MCF 10A (cell line): ENCODE measurements at regions not wholly inside any gene's neighbourhood (a gene's known extent, or its start where the extent isn't known, plus 50 kb on each side); places are given as distances from the start of the nearest gene placed in this dataset.

Source experiments
- BruUV-seq: library from RNA; stranded (reverse); fragments of 400-500 nt; replicated peaks from 2 replicates; lab custom pipeline; 2021; lab: Mats Ljungman, UMichigan
- CTCF ChIA-PET: fragments of 300-600 bp; sonication (Branson Sonifier 250); formaldehyde crosslinking; extraction: SDS; loops from one replicate; lab custom pipeline; 2021; ENCODE audit warnings: antibody characterized with exemption, inconsistent platforms; lab: Yijun Ruan, JAX
- POLR2A ChIA-PET: fragments of 300-600, 350-650 bp; sonication (Branson Sonifier 250); formaldehyde crosslinking; extraction: SDS; loops from one replicate; lab custom pipeline; 2020; ENCODE audit warnings: antibody characterized with exemption, inconsistent platforms; lab: Yijun Ruan, JAX
- DNase-seq: peaks from one replicate; pipeline ENCODE4 v3.0.0-alpha.2; 2018; ENCODE audit not compliant: unreplicated experiment
- H3K27ac Mint-ChIP-seq: one replicate; pipeline ENCODE4 v1.8.0; 2022; ENCODE audit warnings: mild to moderate bottlenecking, low read depth, mixed read lengths; ENCODE audit not compliant: unreplicated experiment
- H3K27me3 Mint-ChIP-seq: one replicate; pipeline ENCODE4 v1.8.0; 2022; ENCODE audit warnings: mixed read lengths; ENCODE audit not compliant: insufficient read depth, unreplicated experiment
- H3K36me3 Mint-ChIP-seq: one replicate; pipeline ENCODE4 v1.8.0; 2022; ENCODE audit warnings: mild to moderate bottlenecking, moderate library complexity, mixed read lengths; ENCODE audit not compliant: insufficient read depth, unreplicated experiment
- H3K4me1 Mint-ChIP-seq: one replicate; pipeline ENCODE4 v1.8.0; 2022; ENCODE audit warnings: mixed read lengths; ENCODE audit not compliant: insufficient read depth, unreplicated experiment
- H3K4me3 Mint-ChIP-seq: one replicate; pipeline ENCODE4 v1.8.0; 2022; ENCODE audit warnings: mild to moderate bottlenecking, moderate library complexity, mixed read lengths; ENCODE audit not compliant: unreplicated experiment
- H3K9me3 Mint-ChIP-seq: one replicate; pipeline ENCODE4 v1.8.0; 2022; ENCODE audit warnings: mixed read lengths; ENCODE audit not compliant: unreplicated experiment
- intact Hi-C: fragments of 100-400 bp; cut with micrococcal nuclease; formaldehyde crosslinking; loops from 2 replicates; pipeline ENCODE4 v1.14.1; 2022
- TF ChIP-seq, protein P1 (sequence below): fragments of 200-600 bp; IDR thresholded peaks from one replicate; pipeline ENCODE4 v1.8.0; 2022; ENCODE audit warnings: antibody characterized with exemption, mild to moderate bottlenecking; ENCODE audit not compliant: unreplicated experiment

DNA sequence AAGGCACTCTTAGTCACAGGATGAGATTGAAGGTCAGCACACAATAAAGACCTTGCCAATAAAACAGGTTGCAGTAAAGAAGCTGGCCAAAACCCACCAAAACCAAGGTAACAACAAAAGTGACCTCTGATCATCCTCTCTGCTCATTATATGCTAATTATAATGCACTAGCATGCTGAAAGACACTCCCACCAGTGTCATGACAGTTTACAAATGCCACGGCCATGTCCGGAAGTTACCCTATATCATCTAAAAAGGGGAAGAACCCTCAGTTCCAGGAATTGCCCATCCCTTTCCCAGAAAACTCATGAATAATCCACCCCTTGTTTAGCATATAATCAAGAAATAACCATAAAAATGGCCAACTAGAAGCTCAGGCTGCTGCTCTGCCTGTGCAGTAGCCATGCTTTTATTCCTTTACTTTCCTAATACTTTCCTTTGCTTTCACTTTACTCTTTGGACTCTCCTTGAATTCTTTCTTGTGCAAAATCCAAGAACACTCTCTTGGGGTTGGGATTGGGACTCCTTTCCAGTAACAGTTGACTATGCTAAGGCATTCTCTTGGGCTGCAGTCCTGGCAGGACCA is 527.3 kb upstream of the MAP3K7 start:
- POLR2A ChIA-PET = interaction anchor here (0.7 kb wide), 1 partner anchor 87 kb away, joined by 3 read pairs; no protein-coding TSS in a partner anchor
- no peak for DNase-seq
- Mint-ChIP-seq H3K4me3 (no peak overlapping the region), H3K4me1 (no peaks in the 10 kb centered on the region), H3K9me3 (no peaks in the 10 kb centered on the region), H3K27ac (no peak overlapping the region), H3K36me3 (no peaks in the 10 kb centered on the region), H3K27me3 (peaks cover 33% of the 10 kb centered on the region)
- CTCF ChIA-PET = interaction anchor here (1.2 kb wide), 1 partner anchor 33 kb away, joined by 5 read pairs; no protein-coding TSS in a partner anchor
- TF ChIP-seq, protein P1, sequence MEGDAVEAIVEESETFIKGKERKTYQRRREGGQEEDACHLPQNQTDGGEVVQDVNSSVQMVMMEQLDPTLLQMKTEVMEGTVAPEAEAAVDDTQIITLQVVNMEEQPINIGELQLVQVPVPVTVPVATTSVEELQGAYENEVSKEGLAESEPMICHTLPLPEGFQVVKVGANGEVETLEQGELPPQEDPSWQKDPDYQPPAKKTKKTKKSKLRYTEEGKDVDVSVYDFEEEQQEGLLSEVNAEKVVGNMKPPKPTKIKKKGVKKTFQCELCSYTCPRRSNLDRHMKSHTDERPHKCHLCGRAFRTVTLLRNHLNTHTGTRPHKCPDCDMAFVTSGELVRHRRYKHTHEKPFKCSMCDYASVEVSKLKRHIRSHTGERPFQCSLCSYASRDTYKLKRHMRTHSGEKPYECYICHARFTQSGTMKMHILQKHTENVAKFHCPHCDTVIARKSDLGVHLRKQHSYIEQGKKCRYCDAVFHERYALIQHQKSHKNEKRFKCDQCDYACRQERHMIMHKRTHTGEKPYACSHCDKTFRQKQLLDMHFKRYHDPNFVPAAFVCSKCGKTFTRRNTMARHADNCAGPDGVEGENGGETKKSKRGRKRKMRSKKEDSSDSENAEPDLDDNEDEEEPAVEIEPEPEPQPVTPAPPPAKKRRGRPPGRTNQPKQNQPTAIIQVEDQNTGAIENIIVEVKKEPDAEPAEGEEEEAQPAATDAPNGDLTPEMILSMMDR = no peak
- no TSS peak for BruUV-seq
- intact Hi-C loops = no loop called here

DNA sequence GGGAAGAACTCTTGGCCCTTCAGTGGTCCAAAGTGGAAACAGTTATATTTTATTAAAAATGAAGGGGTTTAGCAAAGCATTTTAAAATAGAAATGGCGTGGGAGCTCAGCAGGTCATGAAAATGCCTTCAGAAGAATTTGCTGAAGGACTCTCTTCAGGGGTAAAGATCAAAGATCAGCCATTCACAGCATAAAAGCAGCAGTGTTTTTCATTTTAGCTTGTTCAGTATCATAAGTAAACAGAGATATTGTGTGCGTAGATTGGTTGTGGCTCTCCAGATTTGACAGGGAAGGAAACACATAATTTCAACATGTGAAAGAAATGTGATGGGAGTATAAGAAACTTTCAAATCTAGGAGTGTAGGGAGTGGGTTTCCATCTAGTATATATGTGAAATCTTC is 519.2 kb upstream of the MAP3K7 start:
- H3K4me1 Mint-ChIP-seq = no peaks in the 10 kb centered on the region
- BruUV-seq = no TSS peak
- TF ChIP-seq, protein P1 = no peak
- peaks cover 58% of the 10 kb centered on the region for H3K27me3 Mint-ChIP-seq
- H3K9me3 Mint-ChIP-seq = no peaks in the 10 kb centered on the region
- ChIA-PET POLR2A (no interaction called here), CTCF (interaction anchor here (1.4 kb wide), 1 partner anchor 23 kb away, joined by 5 read pairs; no protein-coding TSS in a partner anchor)
- no peak overlapping the region for H3K4me3 Mint-ChIP-seq
- no peaks in the 10 kb centered on the region for H3K36me3 Mint-ChIP-seq
- intact Hi-C loops = no loop called here
- DNase-seq = no peak
- no peak overlapping the region for H3K27ac Mint-ChIP-seq

DNA sequence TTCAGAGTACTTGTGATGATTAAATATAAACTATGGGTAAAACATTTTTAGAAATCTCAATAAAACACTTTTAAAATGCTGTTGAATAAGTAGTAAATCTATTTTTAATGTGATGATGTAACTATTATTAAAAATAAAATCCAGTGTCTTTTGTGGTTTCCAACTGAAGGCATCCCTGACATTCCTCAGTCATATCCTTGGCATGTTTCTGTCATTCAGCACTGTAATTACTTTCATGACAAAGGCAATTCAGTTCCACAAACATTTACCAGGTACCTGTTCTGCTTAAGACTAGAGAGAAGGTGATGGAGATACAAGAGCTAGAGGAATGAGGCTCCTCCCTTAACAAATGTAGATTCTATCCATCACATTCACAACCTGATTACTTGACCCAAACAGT is 518.7 kb upstream of the MAP3K7 start:
- no peak for DNase-seq
- no peak overlapping the region for H3K27ac Mint-ChIP-seq
- BruUV-seq = no TSS peak
- peaks cover 53% of the 10 kb centered on the region for H3K27me3 Mint-ChIP-seq
- POLR2A ChIA-PET = no interaction called here
- H3K36me3 Mint-ChIP-seq = no peaks in the 10 kb centered on the region
- H3K9me3 Mint-ChIP-seq = no peaks in the 10 kb centered on the region
- CTCF ChIA-PET = interaction anchor here (1.4 kb wide), 1 partner anchor 23 kb away, joined by 5 read pairs; no protein-coding TSS in a partner anchor
- no peak overlapping the region for H3K4me3 Mint-ChIP-seq
- no peaks in the 10 kb centered on the region for H3K4me1 Mint-ChIP-seq
- intact Hi-C loops = no loop called here
- TF ChIP-seq, protein P1 = no peak

DNA sequence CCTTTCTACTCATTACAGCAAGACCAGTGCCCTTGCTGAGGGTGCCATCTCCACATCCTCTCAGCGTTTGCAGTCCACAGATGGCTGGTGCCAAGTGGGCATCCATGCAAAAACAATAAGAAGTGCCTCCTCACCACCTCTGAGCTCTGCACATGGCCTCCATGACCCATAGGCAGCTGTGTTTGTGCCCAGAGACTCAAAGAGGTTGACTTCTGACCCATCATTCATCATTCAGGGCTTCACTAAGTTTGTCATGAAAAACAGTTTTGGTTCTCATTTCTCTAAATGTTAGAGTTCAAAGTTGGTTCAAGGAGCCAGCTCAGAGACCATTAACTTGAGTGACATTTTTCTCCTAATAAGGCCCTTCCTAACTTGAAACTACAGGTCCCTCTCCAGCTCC is 512.6 kb upstream of the MAP3K7 start:
- ChIA-PET POLR2A (no interaction called here), CTCF (interaction anchor here (1.5 kb wide), 1 partner anchor 18 kb away, joined by 7 read pairs; no protein-coding TSS in a partner anchor)
- Mint-ChIP-seq H3K9me3 (no peaks in the 10 kb centered on the region), H3K27me3 (peaks cover 21% of the 10 kb centered on the region), H3K36me3 (no peaks in the 10 kb centered on the region), H3K27ac (no peak overlapping the region), H3K4me3 (no peak overlapping the region), H3K4me1 (no peaks in the 10 kb centered on the region)
- no TSS peak for BruUV-seq
- DNase-seq = no peak
- TF ChIP-seq, protein P1 = no peak
- intact Hi-C loops = no loop called here
